ENCODE measurements at regions not wholly inside any gene's neighbourhood (a gene's known extent, or its start where the extent isn't known, plus 50 kb on each side); places are given as distances from the start of the nearest gene placed in this dataset.
A peak's percentile ranks its signal among the peaks of the same experiment; 100 is the strongest.

GRCh38 chr3:127488141-127488672, 102.3 kb downstream of the TPRA1 start:
- H3K9me3 Mint-ChIP-seq (ENCODE audit: unreplicated experiment) = no peaks in the 10 kb centered on the region
- DNase-seq (ENCODE audit: extremely low spot score, unreplicated experiment) = peak; percentile 79
- H3K27me3 Mint-ChIP-seq (ENCODE audit: unreplicated experiment) = peaks cover 14% of the 10 kb centered on the region
- no peaks in the 10 kb centered on the region for H3K4me1 Mint-ChIP-seq (ENCODE audit: unreplicated experiment)
- no peak overlapping the region for H3K4me3 Mint-ChIP-seq (ENCODE audit: unreplicated experiment)
- H3K27ac Mint-ChIP-seq (ENCODE audit: unreplicated experiment) = no peak overlapping the region
- TF ChIP-seq CTCF (IDR thresholded peaks at IDR 0.05) = no peak
- no peaks in the 10 kb centered on the region for H3K36me3 Mint-ChIP-seq (ENCODE audit: unreplicated experiment)

- Mint-ChIP-seq H3K4me3 (ENCODE audit: unreplicated experiment) (no peak overlapping the region), H3K27ac (ENCODE audit: unreplicated experiment) (no peak overlapping the region), H3K4me1 (ENCODE audit: unreplicated experiment) (no peaks in the 10 kb centered on the region), H3K9me3 (ENCODE audit: unreplicated experiment) (no peaks in the 10 kb centered on the region), H3K36me3 (ENCODE audit: unreplicated experiment) (no peaks in the 10 kb centered on the region), H3K27me3 (ENCODE audit: unreplicated experiment) (peaks cover 11% of the 10 kb centered on the region)
- peak; percentile 65 for DNase-seq (ENCODE audit: extremely low spot score, unreplicated experiment)
- no peak for TF ChIP-seq CTCF (IDR thresholded peaks at IDR 0.05)
Measured at GRCh38 chr3:127487196-127487595, 103.3 kb downstream of the TPRA1 start.

GRCh38 chr3:127486321-127486944, 104.1 kb downstream of the TPRA1 start:
- no peaks in the 10 kb centered on the region for H3K4me1 Mint-ChIP-seq (ENCODE audit: unreplicated experiment)
- peaks cover 2% of the 10 kb centered on the region for H3K36me3 Mint-ChIP-seq (ENCODE audit: unreplicated experiment)
- no peak overlapping the region for H3K4me3 Mint-ChIP-seq (ENCODE audit: unreplicated experiment)
- TF ChIP-seq CTCF (IDR thresholded peaks at IDR 0.05) = no peak
- H3K27ac Mint-ChIP-seq (ENCODE audit: unreplicated experiment) = no peak overlapping the region
- H3K9me3 Mint-ChIP-seq (ENCODE audit: unreplicated experiment) = no peaks in the 10 kb centered on the region
- peaks cover 15% of the 10 kb centered on the region for H3K27me3 Mint-ChIP-seq (ENCODE audit: unreplicated experiment)
- peak; percentile 76 for DNase-seq (ENCODE audit: extremely low spot score, unreplicated experiment)

- H3K4me3 Mint-ChIP-seq (ENCODE audit: unreplicated experiment) = no peak overlapping the region
- H3K4me1 Mint-ChIP-seq (ENCODE audit: unreplicated experiment) = no peaks in the 10 kb centered on the region
- peak; percentile 66 for DNase-seq (ENCODE audit: extremely low spot score, unreplicated experiment)
- no peak overlapping the region for H3K27ac Mint-ChIP-seq (ENCODE audit: unreplicated experiment)
- peaks cover 16% of the 10 kb centered on the region for H3K27me3 Mint-ChIP-seq (ENCODE audit: unreplicated experiment)
- TF ChIP-seq CTCF (IDR thresholded peaks at IDR 0.05) = no peak
- H3K36me3 Mint-ChIP-seq (ENCODE audit: unreplicated experiment) = peaks cover 2% of the 10 kb centered on the region
- H3K9me3 Mint-ChIP-seq (ENCODE audit: unreplicated experiment) = no peaks in the 10 kb centered on the region
Measured at GRCh38 chr3:127485396-127486170, 105.0 kb downstream of the TPRA1 start.

Data from osteocyte (in vitro differentiated cells).